ENCODE measurements at regions not wholly inside any gene's neighbourhood (a gene's known extent, or its start where the extent isn't known, plus 50 kb on each side); places are given as distances from the start of the nearest gene placed in this dataset.

DNA sequence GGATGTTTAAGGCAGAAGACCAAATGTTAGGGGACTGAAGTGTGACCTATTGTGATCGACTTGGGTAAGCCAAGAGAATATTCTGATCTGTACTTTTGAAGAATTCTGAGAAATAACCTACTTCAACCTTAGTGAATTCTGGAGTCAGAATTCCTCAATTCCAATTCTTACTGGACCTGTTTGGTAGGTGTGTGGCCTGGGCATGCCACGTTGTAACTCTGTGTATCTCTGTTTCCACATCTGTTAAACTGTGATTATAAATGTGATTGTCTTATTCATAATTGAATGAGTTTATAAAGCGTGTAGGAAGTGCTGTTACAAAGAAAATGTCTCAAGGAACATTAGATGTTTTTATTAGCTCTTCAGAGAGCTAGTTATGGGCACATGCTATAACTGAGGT lies 64.5 kb downstream of the TUSC1 start:
- no peak for DNase-seq
- Histone ChIP-seq H3K36me3 (replicated peaks; ENCODE audit: control insufficient read depth, insufficient read depth, low read length) (no peaks in the 10 kb centered on the region), H3K27me3 (ENCODE audit: control insufficient read depth, insufficient read depth, low read length) (no peaks in the 10 kb centered on the region), H3K4me3 (ENCODE audit: insufficient read depth, low read depth, low read length) (no peak overlapping the region)

DNA sequence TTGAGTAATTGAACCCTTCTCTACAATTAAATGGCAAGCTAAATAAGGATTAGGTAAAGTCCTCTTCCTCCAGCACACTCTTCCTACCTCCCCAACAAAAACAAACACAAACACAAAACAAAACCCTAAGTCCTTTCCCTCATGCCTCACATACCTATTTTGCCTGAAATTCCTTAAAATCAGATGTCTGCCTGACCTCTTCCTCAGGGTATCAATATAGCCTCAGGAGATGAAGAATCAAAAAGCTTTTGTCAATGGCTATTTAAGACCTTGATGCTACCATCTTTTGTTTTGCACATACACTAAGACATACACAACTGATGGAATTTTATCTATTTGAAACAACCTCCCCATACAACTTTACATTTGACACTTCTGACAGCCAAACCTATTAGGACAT lies 75.1 kb downstream of the TUSC1 start:
- no peak for DNase-seq
- Histone ChIP-seq H3K4me3 (ENCODE audit: insufficient read depth, low read depth, low read length) (no peak overlapping the region), H3K27me3 (ENCODE audit: control insufficient read depth, insufficient read depth, low read length) (no peaks in the 10 kb centered on the region), H3K36me3 (replicated peaks; ENCODE audit: control insufficient read depth, insufficient read depth, low read length) (no peaks in the 10 kb centered on the region)

DNA sequence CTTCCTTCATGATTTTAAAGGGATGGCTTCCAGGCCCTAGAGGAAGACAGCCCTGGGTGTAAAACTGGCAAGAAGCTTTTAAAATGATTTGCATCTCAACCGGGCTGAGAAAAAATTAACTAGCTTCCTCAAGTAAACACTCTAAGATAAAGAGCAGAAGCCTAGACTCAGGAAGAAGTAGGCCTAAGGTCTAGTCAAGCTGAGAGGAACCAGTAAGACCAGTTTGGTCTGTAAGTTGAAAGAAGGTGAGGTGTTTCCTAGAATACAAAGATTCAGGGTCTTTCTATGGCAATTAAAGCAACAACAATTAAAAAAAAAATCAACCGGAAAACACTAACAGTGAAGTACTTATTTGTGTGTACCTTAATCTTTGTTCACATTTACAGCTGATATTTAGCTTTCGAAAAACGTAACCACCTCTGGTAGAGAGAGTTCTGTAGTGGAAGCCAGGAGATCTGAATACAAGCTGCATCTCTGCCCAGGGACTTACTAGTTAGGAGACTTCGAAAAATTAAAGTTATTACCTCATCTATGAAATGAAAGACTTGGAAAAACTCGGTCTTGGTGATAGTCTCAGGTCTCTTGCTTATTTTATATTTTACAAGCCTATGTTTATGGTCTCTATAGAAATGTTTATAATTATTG lies 75.7 kb downstream of the TUSC1 start:
- Histone ChIP-seq H3K4me3 (ENCODE audit: insufficient read depth, low read depth, low read length) (no peak overlapping the region), H3K27me3 (ENCODE audit: control insufficient read depth, insufficient read depth, low read length) (no peaks in the 10 kb centered on the region), H3K36me3 (replicated peaks; ENCODE audit: control insufficient read depth, insufficient read depth, low read length) (no peaks in the 10 kb centered on the region)
- no peak for DNase-seq

DNA sequence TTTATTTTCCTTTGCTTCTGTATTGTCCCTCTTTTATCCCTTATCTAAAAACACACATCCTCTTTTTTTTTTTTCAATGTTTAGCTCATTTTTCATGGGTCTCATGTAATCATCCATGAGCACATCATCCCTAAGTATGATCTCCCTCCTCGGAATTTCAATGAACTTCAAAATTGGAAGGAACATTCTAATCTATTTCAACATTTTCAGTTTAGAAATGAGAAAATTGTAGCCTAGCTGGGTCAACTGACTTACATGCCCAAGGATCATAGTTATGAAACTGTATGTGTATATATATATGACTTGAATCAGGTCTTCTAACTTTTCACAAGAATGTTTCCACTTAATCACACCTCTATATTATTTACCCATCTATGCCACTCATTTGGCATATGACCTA lies 77.7 kb downstream of the TUSC1 start:
- Histone ChIP-seq H3K27me3 (ENCODE audit: control insufficient read depth, insufficient read depth, low read length) (no peaks in the 10 kb centered on the region), H3K4me3 (ENCODE audit: insufficient read depth, low read depth, low read length) (no peak overlapping the region), H3K36me3 (replicated peaks; ENCODE audit: control insufficient read depth, insufficient read depth, low read length) (no peaks in the 10 kb centered on the region)
- no peak for DNase-seq

DNA sequence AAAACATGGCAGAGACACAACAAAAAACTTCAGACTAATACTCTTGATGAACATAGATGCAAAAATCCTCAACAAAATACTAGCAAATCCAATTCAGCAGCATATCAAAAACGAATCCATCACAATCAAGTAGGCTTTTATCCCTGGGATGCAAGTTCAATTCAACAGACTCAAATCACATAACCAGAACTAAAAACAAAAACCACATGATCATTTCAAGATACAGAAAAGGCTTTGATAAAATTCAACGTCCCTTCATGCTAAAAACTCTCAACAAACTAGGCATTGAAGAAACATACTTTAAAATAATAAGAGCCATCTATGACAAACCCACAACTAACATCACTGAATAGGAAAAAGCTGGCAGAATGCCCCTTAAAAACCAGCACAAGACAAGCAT lies 93.6 kb downstream of the TUSC1 start:
- Histone ChIP-seq H3K4me3 (ENCODE audit: insufficient read depth, low read depth, low read length) (no peak overlapping the region), H3K36me3 (replicated peaks; ENCODE audit: control insufficient read depth, insufficient read depth, low read length) (no peaks in the 10 kb centered on the region), H3K27me3 (ENCODE audit: control insufficient read depth, insufficient read depth, low read length) (no peaks in the 10 kb centered on the region)
- no peak for DNase-seq

DNA sequence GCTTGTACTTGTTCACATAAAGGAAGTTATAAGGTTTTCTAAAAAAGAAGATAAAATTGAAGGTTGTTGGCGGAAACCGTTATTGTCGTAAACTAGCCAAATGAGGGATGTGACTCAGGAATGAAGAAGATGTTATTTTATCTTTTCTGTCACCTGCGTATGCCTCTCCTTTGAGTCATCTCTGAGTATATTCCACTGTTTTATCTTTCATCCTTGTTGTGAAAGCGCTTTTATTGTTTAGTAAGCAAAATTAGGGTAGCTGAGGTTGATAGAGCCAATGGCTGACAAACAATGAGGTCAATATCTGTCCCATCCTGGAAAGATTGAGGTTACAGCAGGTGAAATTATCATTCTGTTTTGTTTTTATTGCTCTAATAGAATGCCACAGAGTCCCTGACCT lies 105.0 kb downstream of the TUSC1 start:
- DNase-seq, result no peak
- H3K36me3 ChIP-seq (replicated peaks; ENCODE audit: control insufficient read depth, insufficient read depth, low read length), result no peaks in the 10 kb centered on the region
- H3K27me3 ChIP-seq (ENCODE audit: control insufficient read depth, insufficient read depth, low read length), result no peaks in the 10 kb centered on the region
- no peak overlapping the region for H3K4me3 ChIP-seq (ENCODE audit: insufficient read depth, low read depth, low read length)

DNA sequence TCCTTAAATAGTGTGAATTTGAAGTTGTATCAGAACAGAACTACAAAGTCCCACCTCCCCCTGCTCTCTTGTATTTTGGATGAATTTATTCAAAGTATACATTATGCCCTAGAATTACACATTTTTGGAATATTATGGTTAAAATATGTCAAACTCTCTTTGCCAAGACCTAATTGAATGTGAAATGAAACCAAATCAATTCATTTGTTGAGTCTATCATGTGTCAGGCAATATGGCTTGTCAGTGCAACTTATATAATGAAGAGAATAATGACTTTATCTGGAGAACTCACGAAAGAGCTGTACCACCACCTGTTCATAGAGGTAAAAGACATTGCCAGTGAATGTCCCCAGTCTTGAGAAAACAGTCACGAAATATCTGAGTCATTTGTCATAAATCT lies 106.8 kb downstream of the TUSC1 start:
- Histone ChIP-seq H3K36me3 (replicated peaks; ENCODE audit: control insufficient read depth, insufficient read depth, low read length) (no peaks in the 10 kb centered on the region), H3K27me3 (ENCODE audit: control insufficient read depth, insufficient read depth, low read length) (no peaks in the 10 kb centered on the region), H3K4me3 (ENCODE audit: insufficient read depth, low read depth, low read length) (no peak overlapping the region)
- DNase-seq, result no peak

DNA sequence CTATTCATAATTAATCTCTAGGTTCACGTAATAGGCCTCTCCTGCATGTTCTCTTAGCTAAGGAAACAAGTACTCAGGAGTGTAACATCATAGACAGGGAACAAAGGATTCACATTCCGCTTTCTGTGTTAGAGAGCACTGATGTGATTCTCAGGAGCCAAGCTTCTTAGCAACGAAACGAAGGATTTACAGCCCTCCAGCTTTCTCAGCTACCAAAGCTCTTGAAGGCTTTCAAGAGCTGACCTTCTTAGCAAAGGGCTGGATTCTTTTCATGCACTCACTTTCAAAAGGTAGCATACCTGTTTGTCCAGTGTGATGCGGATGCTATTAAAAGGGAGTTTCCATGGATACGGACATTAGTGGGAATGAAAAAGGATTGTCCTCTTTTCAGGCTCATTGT lies 107.4 kb downstream of the TUSC1 start:
- no peak overlapping the region for H3K4me3 ChIP-seq (ENCODE audit: insufficient read depth, low read depth, low read length)
- no peak for DNase-seq
- no peaks in the 10 kb centered on the region for H3K27me3 ChIP-seq (ENCODE audit: control insufficient read depth, insufficient read depth, low read length)
- H3K36me3 ChIP-seq (replicated peaks; ENCODE audit: control insufficient read depth, insufficient read depth, low read length), result no peaks in the 10 kb centered on the region

DNA sequence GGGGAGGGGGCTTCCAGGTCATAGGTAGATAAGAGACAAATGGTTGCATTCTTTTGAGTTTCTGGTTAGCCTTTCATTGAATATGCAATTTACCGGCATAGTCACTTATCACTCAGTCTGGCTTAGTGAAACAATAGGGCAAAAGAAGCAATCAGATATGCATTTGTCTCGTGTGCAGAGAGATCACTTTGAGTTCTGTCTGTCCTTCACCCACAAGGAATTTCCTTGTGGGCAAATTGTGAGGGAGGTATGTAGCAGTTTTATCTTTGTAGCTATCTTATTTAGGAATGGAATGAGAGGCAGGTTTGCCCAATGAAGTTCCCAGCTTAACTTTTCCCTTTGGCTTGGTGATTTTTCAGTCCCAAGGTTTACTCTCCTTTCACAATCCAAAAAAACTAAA lies 116.1 kb downstream of the TUSC1 start:
- DNase-seq, result no peak
- no peaks in the 10 kb centered on the region for H3K27me3 ChIP-seq (ENCODE audit: control insufficient read depth, insufficient read depth, low read length)
- H3K4me3 ChIP-seq (ENCODE audit: insufficient read depth, low read depth, low read length), result no peak overlapping the region
- H3K36me3 ChIP-seq (replicated peaks; ENCODE audit: control insufficient read depth, insufficient read depth, low read length), result no peaks in the 10 kb centered on the region

DNA sequence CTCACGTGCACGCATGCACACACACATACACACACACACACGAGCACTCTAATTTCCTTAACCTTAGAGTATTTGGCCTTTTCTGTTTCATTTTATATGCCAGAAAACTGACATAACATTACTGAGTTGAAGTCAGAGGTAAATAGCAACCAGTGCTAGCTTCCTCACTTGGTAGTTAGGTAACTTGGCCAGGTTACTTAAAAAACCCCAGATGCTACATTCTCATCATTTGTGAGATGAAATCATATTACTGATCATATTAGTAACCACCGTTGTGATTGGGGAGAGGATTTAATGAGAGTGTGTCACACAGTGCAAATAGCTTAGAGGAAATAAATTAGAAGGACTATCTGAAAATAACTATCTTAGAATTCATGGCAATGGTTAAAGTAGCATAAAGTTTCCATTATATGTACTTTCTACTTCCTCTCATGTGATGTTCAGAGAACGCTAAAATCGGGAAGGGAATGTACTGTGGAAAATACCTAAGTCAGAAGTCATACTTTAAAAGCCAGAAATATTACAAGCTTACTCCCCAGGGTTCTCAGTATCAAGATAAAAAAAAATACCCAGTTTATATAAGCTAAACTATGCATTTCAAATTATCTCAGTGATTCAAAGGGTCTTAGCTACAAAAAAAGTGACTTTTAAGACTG lies 120.5 kb downstream of the TUSC1 start:
- Histone ChIP-seq H3K27me3 (ENCODE audit: control insufficient read depth, insufficient read depth, low read length) (no peaks in the 10 kb centered on the region), H3K4me3 (ENCODE audit: insufficient read depth, low read depth, low read length) (no peak overlapping the region), H3K36me3 (replicated peaks; ENCODE audit: control insufficient read depth, insufficient read depth, low read length) (no peaks in the 10 kb centered on the region)
- DNase-seq, result no peak

DNA sequence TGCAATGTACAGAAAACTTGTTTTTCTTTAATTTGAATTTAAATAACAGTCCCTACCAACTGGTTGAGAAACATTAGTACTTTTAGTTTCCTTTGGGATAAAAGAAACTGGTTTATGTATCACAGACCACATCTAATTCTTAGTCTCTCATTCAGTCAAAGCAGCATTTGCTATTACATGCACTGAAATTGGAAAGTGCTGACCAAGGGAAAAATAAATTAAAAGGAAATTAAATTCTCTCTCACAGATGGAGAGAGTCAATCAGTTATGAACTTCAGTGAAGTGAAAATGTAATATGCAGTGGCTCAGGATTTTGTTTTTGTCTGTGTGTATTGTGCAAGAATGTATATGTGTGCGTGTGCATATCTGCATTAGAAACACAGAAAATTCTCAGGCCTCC lies 121.7 kb downstream of the TUSC1 start:
- DNase-seq, result no peak
- Histone ChIP-seq H3K36me3 (replicated peaks; ENCODE audit: control insufficient read depth, insufficient read depth, low read length) (no peaks in the 10 kb centered on the region), H3K4me3 (ENCODE audit: insufficient read depth, low read depth, low read length) (no peak overlapping the region)

DNA sequence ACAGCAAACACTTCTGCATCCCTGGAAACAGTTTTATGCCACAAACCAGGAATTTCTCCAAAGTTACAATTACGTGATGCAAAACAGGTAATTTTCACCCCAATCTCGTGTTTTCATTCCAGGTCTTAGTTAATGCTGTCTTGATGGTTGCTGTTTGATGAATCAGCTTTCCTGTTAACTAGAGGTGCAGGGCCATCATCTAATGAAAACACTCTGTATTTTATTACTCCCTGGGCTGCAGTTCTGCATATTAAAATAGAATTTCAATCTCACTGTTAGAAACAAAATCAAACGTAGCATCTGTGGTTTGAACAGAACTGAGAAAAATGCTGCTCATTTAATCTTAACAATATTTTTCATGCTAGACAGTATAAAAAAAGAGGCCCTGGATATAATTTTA lies 129.4 kb downstream of the TUSC1 start:
- Histone ChIP-seq H3K36me3 (replicated peaks; ENCODE audit: control insufficient read depth, insufficient read depth, low read length) (no peaks in the 10 kb centered on the region), H3K4me3 (ENCODE audit: insufficient read depth, low read depth, low read length) (no peak overlapping the region), H3K27me3 (ENCODE audit: control insufficient read depth, insufficient read depth, low read length) (no peaks in the 10 kb centered on the region)
- DNase-seq, result no peak

More for the DNA sequence above, 121.7 kb downstream of the TUSC1 start:
- no peaks in the 10 kb centered on the region for H3K27me3 ChIP-seq (ENCODE audit: control insufficient read depth, insufficient read depth, low read length)

DNA sequence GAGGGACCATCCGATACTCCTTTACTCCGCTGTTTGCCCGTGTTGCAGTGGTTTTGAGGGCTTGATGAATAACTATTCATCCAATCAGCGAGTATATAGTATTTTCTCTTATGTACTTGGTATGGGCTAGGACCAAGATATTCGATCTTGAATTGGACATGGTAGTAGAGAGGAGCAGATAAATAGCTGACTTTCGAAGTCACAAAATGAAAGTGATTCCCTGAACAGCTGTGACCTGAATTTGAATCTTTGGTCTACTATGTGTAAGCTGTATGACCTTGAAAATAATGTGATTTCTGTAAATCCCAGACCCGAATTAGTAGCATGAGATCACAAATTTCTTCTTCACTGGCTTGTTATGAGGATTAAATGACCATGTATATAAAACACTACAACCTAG lies 134.4 kb downstream of the TUSC1 start:
- Histone ChIP-seq H3K4me3 (ENCODE audit: insufficient read depth, low read depth, low read length) (no peak overlapping the region), H3K27me3 (ENCODE audit: control insufficient read depth, insufficient read depth, low read length) (no peaks in the 10 kb centered on the region), H3K36me3 (replicated peaks; ENCODE audit: control insufficient read depth, insufficient read depth, low read length) (no peaks in the 10 kb centered on the region)
- DNase-seq, result no peak

DNA sequence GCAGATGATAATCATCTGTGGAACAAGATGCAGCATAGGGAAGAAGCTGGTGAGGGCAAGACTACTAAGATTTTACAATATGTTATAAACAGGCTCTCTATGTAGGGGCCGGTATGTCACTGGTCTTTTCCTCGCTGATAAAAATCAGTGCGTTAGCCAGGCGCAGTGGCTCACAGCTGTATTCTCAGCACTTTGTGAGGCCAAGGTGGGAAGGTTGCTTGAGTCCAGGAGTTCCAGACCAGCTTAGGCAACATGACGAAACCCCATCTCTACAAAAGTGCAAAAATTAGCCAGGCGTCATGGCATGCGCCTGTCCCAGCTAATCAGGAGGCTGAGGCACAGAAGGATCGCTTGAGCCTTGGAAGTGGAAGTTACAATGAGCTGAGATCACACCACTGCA lies 135.9 kb downstream of the TUSC1 start:
- Histone ChIP-seq H3K27me3 (ENCODE audit: control insufficient read depth, insufficient read depth, low read length) (no peaks in the 10 kb centered on the region), H3K36me3 (replicated peaks; ENCODE audit: control insufficient read depth, insufficient read depth, low read length) (no peaks in the 10 kb centered on the region), H3K4me3 (ENCODE audit: insufficient read depth, low read depth, low read length) (no peak overlapping the region)
- no peak for DNase-seq

DNA sequence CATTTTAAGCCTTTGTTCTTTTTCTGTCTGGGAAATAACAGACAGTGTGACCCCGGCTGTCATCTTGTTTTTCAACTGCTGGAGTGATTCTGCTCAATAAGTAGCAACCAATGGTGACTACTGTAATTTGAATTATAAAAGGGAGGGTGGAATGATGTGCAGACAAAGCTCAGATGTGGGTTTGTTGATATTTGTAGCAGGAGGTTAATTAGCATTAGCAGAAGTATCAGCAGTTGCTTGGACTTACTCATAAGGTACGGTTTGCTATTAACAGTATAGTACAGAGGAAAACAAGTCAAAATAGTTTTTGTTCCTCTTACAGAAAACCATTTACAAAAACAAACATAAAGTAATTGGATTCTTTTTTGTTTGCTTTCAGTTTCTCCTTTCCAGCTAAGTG lies 140.4 kb downstream of the TUSC1 start:
- DNase-seq, result peak; percentile 2
- Histone ChIP-seq H3K4me3 (ENCODE audit: insufficient read depth, low read depth, low read length) (no peak overlapping the region), H3K27me3 (ENCODE audit: control insufficient read depth, insufficient read depth, low read length) (no peaks in the 10 kb centered on the region), H3K36me3 (replicated peaks; ENCODE audit: control insufficient read depth, insufficient read depth, low read length) (no peaks in the 10 kb centered on the region)

DNA sequence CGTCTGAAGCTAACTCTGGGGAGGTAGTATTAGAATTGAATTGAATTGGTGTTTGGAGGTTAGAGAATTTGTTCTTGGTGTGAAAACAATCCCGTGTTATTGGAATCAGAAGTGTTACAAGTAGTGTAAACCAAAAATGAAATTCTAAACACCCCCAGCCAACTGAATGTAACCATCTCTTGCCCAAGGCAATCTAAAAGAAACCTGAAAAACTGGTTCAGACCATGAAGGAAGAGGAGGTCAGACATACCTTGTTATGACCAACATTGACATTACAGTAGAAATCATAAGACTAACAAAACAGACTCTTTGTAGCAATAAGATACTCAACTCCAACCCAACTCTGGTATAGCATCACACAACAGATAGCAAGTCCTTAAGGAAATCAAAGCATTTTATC lies 159.0 kb downstream of the TUSC1 start:
- Histone ChIP-seq H3K27me3 (ENCODE audit: control insufficient read depth, insufficient read depth, low read length) (no peaks in the 10 kb centered on the region), H3K4me3 (ENCODE audit: insufficient read depth, low read depth, low read length) (no peak overlapping the region), H3K36me3 (replicated peaks; ENCODE audit: control insufficient read depth, insufficient read depth, low read length) (no peaks in the 10 kb centered on the region)
- DNase-seq, result no peak
